CD1c-positive myeloid dendritic cell (primary cell): ENCODE measurements at regions not wholly inside any gene's neighbourhood (a gene's known extent, or its start where the extent isn't known, plus 50 kb on each side); places are given as distances from the start of the nearest gene placed in this dataset.
"Not testable (repeated sequence)": the region's sequence is repeated elsewhere in the genome, so short reads cannot be mapped to it uniquely, and the experiment has no call there.

ENCODE experiments used
- DNase-seq: peaks from one replicate; pipeline ENCODE4 v3.0.0-alpha.2; 2016; ENCODE audit errors: extremely low spot score

GRCh38 chr13:21261487-21262216 lies 85.2 kb downstream of the MRPL57 start:
- DNase-seq, result not testable (repeated sequence)

- not testable (repeated sequence) for DNase-seq
Observed at GRCh38 chr13:21263909-21264308, 87.5 kb downstream of the MRPL57 start.

GRCh38 chr13:21268485-21268884 lies 92.0 kb downstream of the MRPL57 start:
- DNase-seq, result not testable (repeated sequence)

- DNase-seq, result not testable (repeated sequence)
Observed at GRCh38 chr13:21272439-21272838, 96.0 kb downstream of the MRPL57 start.

GRCh38 chr13:21274457-21274856 lies 98.0 kb downstream of the MRPL57 start:
- not testable (repeated sequence) for DNase-seq

GRCh38 chr13:21282065-21282464 lies 105.6 kb downstream of the MRPL57 start:
- DNase-seq, result no peak

GRCh38 chr13:21287331-21287907 lies 111.0 kb downstream of the MRPL57 start:
- DNase-seq, result no peak

- DNase-seq, result no peak
Observed at GRCh38 chr13:21289475-21289874, 113.0 kb downstream of the MRPL57 start.

GRCh38 chr13:21290442-21291002 lies 114.1 kb downstream of the MRPL57 start:
- not testable (repeated sequence) for DNase-seq

- no peak for DNase-seq
Observed at GRCh38 chr13:21291840-21292239, 115.4 kb downstream of the MRPL57 start.

- DNase-seq, result not testable (repeated sequence)
Observed at GRCh38 chr13:21296991-21297390, 120.5 kb downstream of the MRPL57 start.

GRCh38 chr13:21297447-21297846 lies 121.0 kb downstream of the MRPL57 start:
- peak; percentile 38 for DNase-seq

- DNase-seq, result peak; percentile 97
Observed at GRCh38 chr13:21297914-21298831, 121.7 kb downstream of the MRPL57 start.

GRCh38 chr13:21304256-21304655 lies 127.8 kb downstream of the MRPL57 start:
- DNase-seq, result no peak

GRCh38 chr13:21306300-21307073 lies 130.0 kb downstream of the MRPL57 start:
- not testable (repeated sequence) for DNase-seq

- not testable (repeated sequence) for DNase-seq
Observed at GRCh38 chr13:21307158-21307557, 130.7 kb downstream of the MRPL57 start.

GRCh38 chr13:21308906-21309305 lies 132.4 kb downstream of the MRPL57 start:
- no peak for DNase-seq

- DNase-seq, result no peak
Observed at GRCh38 chr13:21309542-21310172, 133.2 kb downstream of the MRPL57 start.

GRCh38 chr13:21310220-21310619 lies 133.8 kb downstream of the MRPL57 start:
- no peak for DNase-seq

- not testable (repeated sequence) for DNase-seq
Observed at GRCh38 chr13:21314976-21315375, 138.5 kb downstream of the MRPL57 start.

GRCh38 chr13:21316376-21316775 lies 139.9 kb downstream of the MRPL57 start:
- DNase-seq, result no peak
